Left ventricle myocardium inferior (tissue), 1 donor: ENCODE measurements at regions not wholly inside any gene's neighbourhood (a gene's known extent, or its start where the extent isn't known, plus 50 kb on each side); places are given as distances from the start of the nearest gene placed in this dataset.
"Not testable (repeated sequence)": the region's sequence is repeated elsewhere in the genome, so short reads cannot be mapped to it uniquely, and the experiment has no call there.

Experiments
- DNase-seq: peaks from one replicate; pipeline ENCODE4 v3.0.0-alpha.2; 2020
- H3K27ac ChIP-seq: fragments of 200-600 bp; replicated peaks from 2 replicates; pipeline ENCODE4 v1.8.0; 2021
- H3K27me3 ChIP-seq: fragments of 200-600 bp; 2 replicates; pipeline ENCODE4 v1.8.0; 2021; ENCODE audit warnings: low read depth
- H3K36me3 ChIP-seq: fragments of 200-600 bp; 2 replicates; pipeline ENCODE4 v1.8.0; 2021
- H3K4me1 ChIP-seq: fragments of 200-600 bp; 2 replicates; pipeline ENCODE4 v1.8.0; 2021
- H3K4me3 ChIP-seq: fragments of 200-600 bp; 2 replicates; pipeline ENCODE4 v1.8.0; 2021; ENCODE audit warnings: mild to moderate bottlenecking, moderate library complexity
- H3K9me3 ChIP-seq: fragments of 200-600 bp; replicated peaks from 2 replicates; pipeline ENCODE4 v1.8.0; 2021
- intact Hi-C: fragments of 100-400 bp; cut with micrococcal nuclease; formaldehyde crosslinking; loops from one replicate; pipeline ENCODE4 v1.11.0; 2022
- TF ChIP-seq, protein P1 (sequence below): fragments of 200-600 bp; IDR thresholded peaks from 2 replicates; pipeline ENCODE4 v1.8.0; 2021; ENCODE audit warnings: antibody characterized with exemption, mild to moderate bottlenecking, borderline replicate concordance
- donor health status: DM: no; HTN: yes; CAD: no; lungs with severe emphysema.

DNA sequence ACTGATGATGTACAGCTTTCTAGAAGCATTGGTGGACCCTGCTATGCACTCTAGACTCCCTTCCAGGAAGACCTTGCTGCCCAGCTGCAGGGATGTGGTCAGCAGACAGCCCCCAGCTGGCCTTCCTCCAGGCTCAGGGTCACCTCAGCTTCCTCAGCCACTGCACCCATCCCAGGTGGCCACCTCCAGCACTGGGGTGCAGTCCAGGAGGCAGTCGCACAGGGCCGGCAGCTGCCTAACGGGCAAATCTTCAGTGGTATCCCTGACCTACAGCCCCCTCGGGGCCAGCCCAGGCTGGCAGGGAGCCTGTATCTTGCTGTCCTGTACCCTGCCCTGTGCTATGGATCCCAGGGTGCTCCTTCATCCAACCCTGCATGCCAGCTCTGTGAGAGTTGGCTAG, 81.8 kb downstream of the GADD45G start:
- Histone ChIP-seq H3K4me1 (peaks cover 34% of the 10 kb centered on the region), H3K9me3 (no peaks in the 10 kb centered on the region), H3K27ac (peak overlapping the region; percentile 94), H3K36me3 (no peaks in the 10 kb centered on the region), H3K4me3 (no peak overlapping the region), H3K27me3 (no peaks in the 10 kb centered on the region)
- DNase-seq, result no peak
- TF ChIP-seq, protein P1, sequence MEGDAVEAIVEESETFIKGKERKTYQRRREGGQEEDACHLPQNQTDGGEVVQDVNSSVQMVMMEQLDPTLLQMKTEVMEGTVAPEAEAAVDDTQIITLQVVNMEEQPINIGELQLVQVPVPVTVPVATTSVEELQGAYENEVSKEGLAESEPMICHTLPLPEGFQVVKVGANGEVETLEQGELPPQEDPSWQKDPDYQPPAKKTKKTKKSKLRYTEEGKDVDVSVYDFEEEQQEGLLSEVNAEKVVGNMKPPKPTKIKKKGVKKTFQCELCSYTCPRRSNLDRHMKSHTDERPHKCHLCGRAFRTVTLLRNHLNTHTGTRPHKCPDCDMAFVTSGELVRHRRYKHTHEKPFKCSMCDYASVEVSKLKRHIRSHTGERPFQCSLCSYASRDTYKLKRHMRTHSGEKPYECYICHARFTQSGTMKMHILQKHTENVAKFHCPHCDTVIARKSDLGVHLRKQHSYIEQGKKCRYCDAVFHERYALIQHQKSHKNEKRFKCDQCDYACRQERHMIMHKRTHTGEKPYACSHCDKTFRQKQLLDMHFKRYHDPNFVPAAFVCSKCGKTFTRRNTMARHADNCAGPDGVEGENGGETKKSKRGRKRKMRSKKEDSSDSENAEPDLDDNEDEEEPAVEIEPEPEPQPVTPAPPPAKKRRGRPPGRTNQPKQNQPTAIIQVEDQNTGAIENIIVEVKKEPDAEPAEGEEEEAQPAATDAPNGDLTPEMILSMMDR, result no peak
- intact Hi-C loops, result no loop called here

DNA sequence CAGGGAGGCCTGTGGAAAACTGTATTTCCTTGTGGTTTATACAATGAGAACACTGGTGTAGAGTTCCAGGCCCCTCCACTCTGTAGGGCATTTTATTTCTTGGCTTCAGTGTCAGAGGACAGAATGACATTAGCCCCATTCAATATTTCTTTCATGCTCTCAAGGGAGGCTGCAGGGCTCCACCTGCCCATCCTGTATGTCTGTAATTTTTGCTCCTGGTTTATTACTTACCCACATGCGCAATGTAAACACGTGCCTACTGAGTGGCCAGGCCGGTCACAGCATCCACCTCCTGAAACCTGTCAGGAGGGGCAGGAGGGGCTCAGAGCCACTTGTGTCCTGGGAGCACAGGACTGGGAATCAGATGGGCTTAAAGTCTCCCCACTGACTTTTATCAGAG, 82.4 kb downstream of the GADD45G start:
- H3K4me3 ChIP-seq, result no peak overlapping the region
- no peaks in the 10 kb centered on the region for H3K27me3 ChIP-seq
- peaks cover 34% of the 10 kb centered on the region for H3K4me1 ChIP-seq
- H3K36me3 ChIP-seq, result no peaks in the 10 kb centered on the region
- DNase-seq, result no peak
- H3K27ac ChIP-seq, result peak overlapping the region; percentile 94
- H3K9me3 ChIP-seq, result no peaks in the 10 kb centered on the region
- intact Hi-C loops, result no loop called here
- TF ChIP-seq, protein P1, result no peak

DNA sequence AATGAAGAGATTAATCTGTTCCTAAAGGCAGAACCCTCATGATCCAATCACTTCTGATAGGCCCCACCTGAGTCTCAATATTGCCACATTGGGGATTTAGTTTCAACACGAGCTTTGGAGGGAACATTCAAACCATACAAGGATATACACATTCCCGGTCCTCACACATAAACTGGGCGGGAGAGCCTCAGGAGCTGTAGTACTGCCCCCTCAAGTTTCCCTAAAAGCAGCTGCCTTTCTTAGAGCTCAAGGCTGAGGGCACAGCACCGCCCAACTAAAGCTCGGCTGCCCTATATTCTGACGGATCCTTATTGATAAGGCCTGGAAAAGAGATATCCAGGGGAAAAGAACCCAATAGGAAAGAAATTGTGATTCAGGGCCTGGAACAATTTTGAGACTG, 83.0 kb downstream of the GADD45G start:
- H3K36me3 ChIP-seq, result no peaks in the 10 kb centered on the region
- no peak for DNase-seq
- H3K4me3 ChIP-seq, result no peak overlapping the region
- TF ChIP-seq, protein P1, result no peak
- peaks cover 34% of the 10 kb centered on the region for H3K4me1 ChIP-seq
- H3K9me3 ChIP-seq, result no peaks in the 10 kb centered on the region
- no peaks in the 10 kb centered on the region for H3K27me3 ChIP-seq
- H3K27ac ChIP-seq, result no peak overlapping the region
- intact Hi-C loops, result no loop called here

DNA sequence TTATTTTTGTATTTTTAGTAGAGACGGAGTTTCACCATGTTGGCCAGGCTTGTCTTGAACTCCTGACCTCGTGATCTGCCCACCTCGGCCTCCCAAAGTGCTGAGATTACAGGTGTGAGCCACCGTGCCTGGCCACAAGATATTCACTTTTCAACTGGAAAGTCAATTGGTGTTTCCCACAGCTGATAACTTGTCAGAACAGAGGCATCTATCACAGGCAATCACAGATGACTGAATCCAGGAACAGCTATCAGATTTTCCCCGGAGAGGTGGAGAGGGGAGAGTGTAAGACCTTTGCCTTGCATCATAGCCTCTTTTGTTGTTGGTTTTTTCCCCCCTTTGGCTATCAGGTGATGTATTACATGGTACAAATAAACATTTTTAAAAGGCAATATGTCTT, 84.5 kb downstream of the GADD45G start:
- H3K9me3 ChIP-seq, H3K4me3 ChIP-seq, H3K27ac ChIP-seq, intact Hi-C loops, H3K36me3 ChIP-seq, DNase-seq, H3K27me3 ChIP-seq: not testable (repeated sequence)
- peaks cover 27% of the 10 kb centered on the region for H3K4me1 ChIP-seq

DNA sequence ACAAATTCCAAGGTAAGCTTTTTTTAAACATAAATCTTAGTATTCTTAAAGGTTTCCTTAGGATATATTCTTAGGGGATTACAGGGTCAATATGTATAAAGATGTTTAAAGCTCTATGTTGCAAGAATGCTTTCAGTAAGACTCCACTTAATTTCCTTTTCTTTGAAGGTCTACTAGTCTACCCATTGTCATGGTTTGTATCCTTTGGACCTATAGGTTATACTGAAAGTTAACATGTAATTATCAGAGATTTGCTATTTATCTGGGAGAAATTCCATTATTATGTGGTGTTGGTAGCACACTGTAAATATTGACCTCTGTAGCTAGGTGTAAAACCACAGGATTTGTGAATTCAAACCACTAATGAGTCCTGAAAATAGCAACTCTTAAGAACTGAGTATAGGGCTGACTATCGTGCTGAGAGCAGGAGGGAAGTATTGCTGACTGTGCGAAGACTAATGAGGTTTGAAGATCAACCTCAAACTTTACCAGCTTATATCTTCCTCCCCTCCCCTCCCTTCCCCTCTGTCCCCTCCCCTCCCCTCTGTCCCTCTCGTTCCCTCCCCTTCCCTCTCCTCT, 85.6 kb downstream of the GADD45G start:
- Histone ChIP-seq H3K27me3 (no peaks in the 10 kb centered on the region), H3K9me3 (no peaks in the 10 kb centered on the region), H3K4me1 (peaks cover 16% of the 10 kb centered on the region), H3K36me3 (no peaks in the 10 kb centered on the region), H3K27ac (no peak overlapping the region), H3K4me3 (no peak overlapping the region)
- intact Hi-C loops, result no loop called here
- TF ChIP-seq, protein P1, result no peak
- DNase-seq, result no peak

DNA sequence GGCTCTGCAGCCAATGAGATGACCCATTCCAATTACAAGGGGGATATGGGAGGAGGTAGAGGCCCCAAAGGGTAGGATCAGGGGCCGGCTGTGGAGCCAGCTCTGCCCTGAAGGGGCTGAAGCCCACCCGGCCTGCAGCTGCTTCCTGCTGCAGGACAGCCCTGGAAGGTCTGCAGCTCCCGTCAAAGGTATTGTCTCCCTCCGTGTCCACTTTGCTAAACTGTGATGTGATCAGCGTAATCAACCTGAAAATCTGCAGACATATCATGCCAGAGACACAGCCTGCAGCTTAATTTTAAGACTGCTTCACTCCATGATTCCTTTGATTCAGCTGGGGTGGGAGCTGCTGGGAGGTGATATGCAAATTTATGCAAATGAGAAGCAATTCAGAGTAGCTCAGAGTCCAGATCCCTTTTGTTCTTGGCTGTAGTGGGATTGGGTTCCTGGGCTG, 90.7 kb downstream of the GADD45G start:
- TF ChIP-seq, protein P1, result no peak

DNA sequence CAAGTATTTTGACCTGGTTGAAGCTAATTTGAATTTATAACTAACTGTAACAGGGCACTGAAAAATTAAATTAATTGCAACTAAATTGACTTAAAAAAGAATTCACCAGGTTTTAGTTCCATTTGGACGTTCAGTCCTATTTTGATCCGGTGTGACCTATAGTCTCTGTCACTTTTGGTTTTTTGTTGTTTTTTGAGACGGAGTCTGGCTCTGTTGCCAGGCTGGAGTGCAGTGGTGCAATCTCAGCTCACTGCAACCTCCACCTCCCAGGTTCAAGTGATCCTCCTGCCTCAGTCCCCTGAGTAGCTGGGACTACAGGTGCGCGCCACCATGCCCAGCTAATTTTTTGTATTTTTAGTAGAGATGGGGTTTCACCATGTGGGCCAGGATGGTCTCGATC, 91.2 kb downstream of the GADD45G start:
- H3K9me3 ChIP-seq, H3K4me3 ChIP-seq, H3K27me3 ChIP-seq, DNase-seq, H3K4me1 ChIP-seq, H3K27ac ChIP-seq, intact Hi-C loops, H3K36me3 ChIP-seq: not testable (repeated sequence)

More for the DNA sequence above, 90.7 kb downstream of the GADD45G start:
- DNase-seq, result no peak
- Histone ChIP-seq H3K4me3 (no peak overlapping the region), H3K27ac (no peak overlapping the region), H3K36me3 (no peaks in the 10 kb centered on the region), H3K9me3 (no peaks in the 10 kb centered on the region), H3K4me1 (no peaks in the 10 kb centered on the region), H3K27me3 (no peaks in the 10 kb centered on the region)
- intact Hi-C loops, result no loop called here
